Urinary bladder (tissue), 3 donors: ENCODE measurements at regions not wholly inside any gene's neighbourhood (a gene's known extent, or its start where the extent isn't known, plus 50 kb on each side); places are given as distances from the start of the nearest gene placed in this dataset.
A peak's percentile ranks its signal among the peaks of the same experiment; 100 is the strongest.

Experiments
- DNase-seq: peaks from one replicate; pipeline ENCODE4 v3.0.0-alpha.2; 2015; ENCODE audit errors: extremely low spot score
- H3K27ac ChIP-seq: one replicate; pipeline ENCODE4 v1.5.1; 2013; ENCODE audit warnings: low read depth, mild to moderate bottlenecking, moderate library complexity
- H3K36me3 ChIP-seq: one replicate; pipeline ENCODE4 v1.6.1; 2013; ENCODE audit warnings: mild to moderate bottlenecking, moderate library complexity; ENCODE audit not compliant: insufficient read depth
- H3K4me1 ChIP-seq: one replicate; pipeline ENCODE4 v1.6.1; 2013; ENCODE audit warnings: mild to moderate bottlenecking, moderate library complexity; ENCODE audit not compliant: insufficient read depth
- H3K4me3 ChIP-seq: one replicate; pipeline ENCODE4 v1.5.1; 2013; ENCODE audit warnings: low read depth, low read length
- WGBS: extraction: QIAGEN DNeasy Blood & Tissue Kit; methylation state at CpG from one replicate; pipeline ENCODE4 v1.1.7; 2013; 5-methylcytosine and 5-hydroxymethylcytosine counted together
- donor health status: healthy with polysubstance abuse.
- donor health status: healthy.

DNA sequence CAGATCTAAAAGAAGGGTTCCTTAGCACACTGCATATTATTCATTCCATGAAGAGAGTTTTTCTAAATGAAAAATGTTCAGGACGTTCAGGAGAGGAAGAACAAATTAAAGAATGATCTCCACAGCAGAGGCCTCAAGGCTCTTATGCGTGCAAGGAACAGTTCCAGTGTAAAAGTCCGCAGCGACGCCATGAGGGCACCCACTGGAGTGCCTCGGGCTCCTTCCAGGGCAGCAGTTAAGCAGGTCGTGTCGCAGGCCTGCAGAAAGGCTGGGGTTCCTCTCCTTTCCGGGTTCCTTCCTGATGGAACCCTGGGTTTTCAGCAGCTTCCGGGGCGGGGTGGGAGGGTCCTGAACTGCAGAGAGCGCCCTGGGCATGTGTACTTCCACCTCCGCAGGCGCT lies 87.1 kb upstream of the SELENOP start:
- 89% methylated on average over 14 of the region's 14 CpGs for WGBS
- Histone ChIP-seq H3K27ac (no peak overlapping the region), H3K4me1 (no peaks in the 10 kb centered on the region), H3K36me3 (no peaks in the 10 kb centered on the region), H3K4me3 (no peak overlapping the region)
- DNase-seq = no peak

DNA sequence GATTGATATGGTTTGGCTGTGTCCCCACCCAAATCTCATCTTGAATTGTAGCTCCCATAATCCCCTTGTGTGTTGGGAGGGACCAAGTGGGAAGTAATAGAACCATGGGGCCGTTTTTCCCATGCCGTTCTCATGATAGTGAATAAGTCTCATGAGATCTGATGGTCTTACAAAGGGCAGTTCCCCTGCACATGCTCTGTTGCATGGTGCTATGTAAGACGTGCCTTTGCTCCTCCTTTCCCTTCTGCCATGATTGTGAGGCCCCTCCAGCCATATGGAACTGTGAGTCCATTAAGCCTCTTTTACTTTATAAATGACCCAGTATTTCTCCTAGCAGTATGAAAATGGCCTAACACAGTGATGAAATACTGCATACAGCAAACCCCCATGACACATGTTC lies 84.8 kb upstream of the SELENOP start:
- H3K4me3 ChIP-seq = no peak overlapping the region
- no peak for DNase-seq
- H3K27ac ChIP-seq = no peak overlapping the region
- H3K36me3 ChIP-seq = no peaks in the 10 kb centered on the region
- 64% methylated on average over 3 of the region's 3 CpGs for WGBS
- H3K4me1 ChIP-seq = no peaks in the 10 kb centered on the region

DNA sequence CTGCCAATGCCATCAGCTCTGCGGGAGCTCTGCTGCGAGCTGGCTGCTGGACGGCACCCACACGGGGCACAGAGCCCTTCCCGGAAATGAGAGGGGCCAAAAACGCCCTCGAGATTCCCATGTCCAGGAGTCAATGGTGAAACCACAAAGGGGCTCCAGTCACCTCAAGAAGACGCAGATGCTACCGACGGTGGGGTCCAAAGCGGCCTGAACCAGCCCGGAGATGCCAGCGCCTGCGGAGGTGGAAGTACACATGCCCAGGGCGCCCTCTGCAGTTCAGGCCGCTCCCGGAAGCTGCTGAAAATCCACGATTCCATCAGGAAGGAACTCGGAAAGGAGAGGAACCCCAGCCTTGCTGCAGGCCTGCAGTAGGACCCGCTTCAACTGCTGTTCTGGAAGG lies 82.4 kb upstream of the SELENOP start:
- Histone ChIP-seq H3K4me1 (no peaks in the 10 kb centered on the region), H3K27ac (no peak overlapping the region), H3K4me3 (no peak overlapping the region), H3K36me3 (no peaks in the 10 kb centered on the region)
- 55% methylated on average over 20 of the region's 20 CpGs for WGBS
- no peak for DNase-seq

DNA sequence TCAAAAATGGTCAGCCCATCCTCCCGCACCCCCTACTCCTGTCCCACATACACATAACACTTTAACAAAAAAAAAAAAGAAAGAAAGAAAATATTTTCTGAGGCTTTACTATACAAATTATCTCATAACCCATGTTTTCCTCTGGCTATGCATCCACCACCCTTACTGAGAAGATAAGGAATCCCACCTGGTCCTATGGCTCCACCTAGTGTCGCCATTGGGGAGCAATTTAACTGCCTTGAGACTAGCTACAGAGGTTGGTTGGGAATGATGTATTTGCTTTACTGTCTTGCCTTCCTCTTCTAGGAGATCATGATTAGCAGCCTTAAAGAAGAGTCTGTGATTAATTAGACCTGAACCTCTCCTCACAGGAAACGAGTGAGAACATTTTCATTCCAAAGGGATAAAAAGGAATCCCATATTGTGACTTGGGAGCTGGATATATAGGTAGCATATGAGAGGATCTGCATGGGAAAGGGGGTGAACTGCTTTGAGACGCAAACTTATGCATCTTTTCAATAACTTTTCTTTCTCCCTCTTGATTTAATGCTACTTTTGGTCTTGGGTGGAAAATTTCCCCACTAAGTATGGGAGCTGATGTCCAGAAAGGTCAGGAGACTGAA lies 77.7 kb upstream of the SELENOP start:
- no peaks in the 10 kb centered on the region for H3K36me3 ChIP-seq
- no peaks in the 10 kb centered on the region for H3K4me1 ChIP-seq
- H3K27ac ChIP-seq = no peak overlapping the region
- peak; percentile 56 for DNase-seq
- no peak overlapping the region for H3K4me3 ChIP-seq
- WGBS = 26% methylated on average over 4 of the region's 4 CpGs

DNA sequence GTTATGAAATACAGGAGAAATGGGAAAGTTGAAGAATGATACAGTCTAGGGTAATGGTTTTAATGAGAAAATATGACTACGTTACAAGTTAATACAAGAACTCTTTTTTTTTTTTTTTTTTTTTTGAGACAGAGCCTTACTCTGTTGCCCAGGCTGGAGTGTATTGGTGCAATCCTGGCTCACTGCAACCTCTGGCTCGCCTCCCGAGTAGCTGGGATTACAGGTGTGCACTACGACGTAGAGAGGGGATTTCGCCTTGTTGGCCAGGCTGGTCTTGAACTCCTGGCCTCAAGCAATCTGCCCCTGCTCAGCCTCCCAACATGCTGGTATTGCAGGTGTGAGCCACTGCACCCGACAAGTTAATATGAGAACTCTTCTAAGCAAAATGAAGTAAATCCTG lies 77.1 kb upstream of the SELENOP start:
- no peak overlapping the region for H3K4me3 ChIP-seq
- WGBS = 73% methylated on average over 7 of the region's 7 CpGs
- no peaks in the 10 kb centered on the region for H3K4me1 ChIP-seq
- no peak overlapping the region for H3K27ac ChIP-seq
- no peaks in the 10 kb centered on the region for H3K36me3 ChIP-seq
- no peak for DNase-seq

DNA sequence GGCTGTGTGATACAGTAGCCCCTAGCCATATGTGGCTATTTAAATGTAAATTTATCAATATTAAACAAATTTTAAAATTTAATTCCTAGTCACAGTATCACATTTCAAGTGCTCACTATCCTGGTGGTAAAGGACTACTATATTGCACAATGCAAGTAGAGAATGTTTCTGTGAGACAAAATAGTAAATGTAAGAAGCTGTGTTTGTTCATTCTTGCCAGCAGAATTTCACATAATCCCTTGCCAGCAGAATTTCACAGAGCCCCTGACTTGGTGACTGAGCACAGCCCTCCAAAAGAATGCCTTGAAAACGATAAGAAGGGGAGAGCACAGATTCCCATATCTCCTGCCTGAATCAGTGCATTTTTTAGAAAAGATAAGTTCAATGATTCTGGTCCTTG lies 75.9 kb upstream of the SELENOP start:
- H3K4me1 ChIP-seq = no peaks in the 10 kb centered on the region
- H3K27ac ChIP-seq = no peak overlapping the region
- H3K4me3 ChIP-seq = no peak overlapping the region
- DNase-seq = no peak
- WGBS = 15% methylated on average over 1 of the region's 1 CpG
- H3K36me3 ChIP-seq = no peaks in the 10 kb centered on the region

DNA sequence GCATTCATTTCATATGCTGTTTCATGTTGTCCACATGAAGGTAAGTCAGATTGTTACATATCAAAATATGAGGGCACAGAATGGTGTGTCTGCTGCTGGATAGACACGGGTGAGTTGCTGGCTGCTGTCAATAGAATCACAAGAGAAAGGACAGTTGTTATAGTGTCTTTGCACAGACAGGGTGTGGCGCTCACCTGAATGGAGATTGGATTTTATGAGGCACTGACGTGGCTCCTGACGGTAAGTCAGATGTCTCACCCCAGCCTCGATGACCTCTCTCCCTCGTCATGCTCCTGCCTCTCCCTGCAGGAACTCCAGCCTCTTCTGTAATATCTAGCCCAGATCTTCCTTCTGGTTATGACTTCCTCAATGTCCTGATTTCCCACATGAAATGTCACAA lies 75.4 kb upstream of the SELENOP start:
- WGBS = 51% methylated on average over 6 of the region's 6 CpGs
- no peaks in the 10 kb centered on the region for H3K4me1 ChIP-seq
- no peak for DNase-seq

DNA sequence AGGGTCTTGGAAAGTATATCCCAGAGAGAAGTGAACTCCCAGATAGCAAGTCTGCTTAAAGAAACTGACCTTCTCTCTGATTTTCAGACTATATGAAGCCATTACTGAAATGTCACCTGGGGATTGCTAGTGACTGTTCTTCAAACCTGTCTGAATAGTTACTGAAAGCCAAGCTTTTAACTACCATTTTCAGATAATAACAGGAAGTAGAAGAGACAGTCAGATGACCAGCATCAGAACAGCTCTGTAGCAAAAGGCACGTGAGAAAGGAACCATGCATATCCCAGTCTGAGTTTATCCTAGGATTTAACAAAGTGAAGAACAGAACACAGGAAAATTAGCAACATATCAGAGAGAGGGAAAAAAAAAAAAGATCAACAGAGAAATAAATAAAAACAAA lies 74.9 kb upstream of the SELENOP start:
- no peaks in the 10 kb centered on the region for H3K4me1 ChIP-seq
- H3K27ac ChIP-seq = no peak overlapping the region
- no peaks in the 10 kb centered on the region for H3K36me3 ChIP-seq
- DNase-seq = no peak
- no peak overlapping the region for H3K4me3 ChIP-seq
- 64% methylated on average over 1 of the region's 1 CpG for WGBS

More for the DNA sequence above, 75.4 kb upstream of the SELENOP start:
- Histone ChIP-seq H3K4me3 (no peak overlapping the region), H3K36me3 (no peaks in the 10 kb centered on the region), H3K27ac (no peak overlapping the region)

DNA sequence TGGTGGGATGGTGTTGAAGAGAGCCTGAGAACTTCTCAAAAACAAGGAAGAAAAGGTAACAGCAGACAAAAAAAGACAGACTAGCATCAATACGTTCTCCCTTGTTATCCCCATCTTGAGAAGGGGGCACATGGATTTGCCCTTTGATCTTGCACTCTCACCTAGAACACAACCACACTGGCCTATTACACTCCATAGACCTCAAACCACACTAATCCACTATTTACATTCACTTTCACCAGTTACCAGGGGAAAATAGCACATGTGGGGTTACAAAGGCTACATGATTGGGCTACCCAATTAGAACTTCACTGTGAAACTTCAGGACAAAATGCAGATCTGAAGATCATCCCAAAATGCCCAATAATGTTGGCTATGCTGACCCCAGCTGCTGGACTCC lies 72.6 kb upstream of the SELENOP start:
- Histone ChIP-seq H3K27ac (no peak overlapping the region), H3K4me1 (no peaks in the 10 kb centered on the region), H3K4me3 (no peak overlapping the region), H3K36me3 (no peaks in the 10 kb centered on the region)
- DNase-seq = no peak
- 95% methylated on average over 1 of the region's 1 CpG for WGBS

DNA sequence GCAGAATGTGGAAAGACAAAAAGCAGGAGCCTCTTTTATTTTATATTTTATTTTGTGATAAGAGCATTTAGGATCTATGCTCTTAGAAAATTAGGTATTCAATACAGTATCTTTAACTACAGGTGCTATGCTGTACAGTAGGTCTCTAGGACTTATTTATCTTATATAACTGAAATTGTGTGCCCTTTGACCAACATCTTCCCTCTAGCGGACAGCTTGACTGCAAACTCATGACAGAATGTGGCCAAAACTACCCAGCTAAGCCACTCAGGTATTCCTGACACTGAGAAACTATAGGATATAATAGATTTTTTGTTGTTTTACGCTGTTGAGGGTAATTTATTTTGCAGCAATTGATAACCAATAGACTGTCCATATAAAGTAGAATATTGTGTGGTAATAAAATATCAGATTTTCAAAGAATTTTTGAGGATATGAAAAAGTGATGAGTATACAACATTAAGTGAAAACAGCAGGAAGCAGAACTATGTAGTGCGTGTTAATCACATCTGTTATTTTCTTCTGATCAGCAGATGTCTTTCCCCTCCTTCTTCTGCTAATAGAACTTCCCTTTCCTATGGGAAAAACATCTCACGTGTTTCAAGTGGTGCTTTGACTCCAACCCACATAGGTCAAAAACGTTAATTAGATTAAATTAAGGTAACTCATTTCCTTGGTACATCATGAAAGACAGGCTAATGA lies 69.9 kb upstream of the SELENOP start:
- H3K4me1 ChIP-seq = no peaks in the 10 kb centered on the region
- WGBS = 80% methylated on average over 5 of the region's 5 CpGs
- no peak overlapping the region for H3K4me3 ChIP-seq
- H3K36me3 ChIP-seq = no peaks in the 10 kb centered on the region
- DNase-seq = no peak
- peak overlapping the region; percentile 23 for H3K27ac ChIP-seq

DNA sequence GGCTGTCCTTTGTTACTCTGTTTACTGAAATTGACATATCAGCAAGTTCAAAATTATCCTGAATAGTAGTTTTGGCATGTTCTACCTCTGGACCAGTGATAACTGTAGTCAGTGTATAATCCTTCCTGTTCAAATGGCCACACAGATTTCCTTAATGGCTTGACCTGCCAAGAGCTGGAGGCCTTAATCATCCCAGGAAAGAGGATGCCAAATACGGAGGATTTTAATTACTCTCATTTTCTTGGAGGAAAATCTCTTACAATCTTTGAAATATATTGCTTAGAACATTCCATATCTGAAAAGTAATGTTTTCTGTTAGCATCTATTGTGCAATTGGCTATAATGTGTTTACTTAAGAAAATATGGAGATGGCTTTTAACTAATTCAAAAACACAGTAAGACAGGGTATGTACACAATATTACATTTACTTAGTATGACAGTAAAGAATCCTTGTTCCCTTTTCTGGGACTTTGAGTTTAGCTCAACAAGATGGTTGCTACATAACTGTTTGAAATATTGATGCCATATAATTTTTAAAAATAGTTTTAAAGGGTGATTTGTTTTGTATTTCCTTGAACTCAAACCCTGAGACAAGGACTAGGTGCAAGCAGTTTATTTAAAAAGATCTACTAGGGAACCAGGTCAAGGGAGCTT lies 68.9 kb upstream of the SELENOP start:
- no peak for DNase-seq
- no peak overlapping the region for H3K27ac ChIP-seq
- 31% methylated on average over 1 of the region's 1 CpG for WGBS

DNA sequence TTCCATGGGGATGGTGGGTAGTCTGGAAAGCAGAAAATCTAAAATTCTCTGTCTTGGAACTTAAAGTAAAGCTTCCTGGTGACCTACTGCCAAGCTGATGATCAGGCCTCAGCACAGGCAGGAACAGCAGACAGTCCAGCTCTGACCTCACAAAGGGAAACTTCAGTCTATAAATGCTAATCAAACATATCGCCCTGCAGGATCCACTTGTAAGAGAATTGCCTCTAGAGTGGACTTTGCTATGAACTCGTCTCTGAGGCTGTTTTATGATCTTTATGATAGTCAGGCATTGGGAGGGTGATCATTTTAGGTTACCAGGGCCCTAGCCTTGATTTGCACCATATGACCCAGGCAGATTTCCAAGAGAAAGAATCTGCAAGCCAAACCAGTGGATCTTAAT lies 67.6 kb upstream of the SELENOP start:
- H3K4me3 ChIP-seq = no peak overlapping the region
- 68% methylated on average over 2 of the region's 2 CpGs for WGBS
- H3K4me1 ChIP-seq = no peaks in the 10 kb centered on the region
- no peak overlapping the region for H3K27ac ChIP-seq
- no peak for DNase-seq
- no peaks in the 10 kb centered on the region for H3K36me3 ChIP-seq

More for the DNA sequence above, 68.9 kb upstream of the SELENOP start:
- no peaks in the 10 kb centered on the region for H3K4me1 ChIP-seq
- H3K4me3 ChIP-seq = no peak overlapping the region
- no peaks in the 10 kb centered on the region for H3K36me3 ChIP-seq

DNA sequence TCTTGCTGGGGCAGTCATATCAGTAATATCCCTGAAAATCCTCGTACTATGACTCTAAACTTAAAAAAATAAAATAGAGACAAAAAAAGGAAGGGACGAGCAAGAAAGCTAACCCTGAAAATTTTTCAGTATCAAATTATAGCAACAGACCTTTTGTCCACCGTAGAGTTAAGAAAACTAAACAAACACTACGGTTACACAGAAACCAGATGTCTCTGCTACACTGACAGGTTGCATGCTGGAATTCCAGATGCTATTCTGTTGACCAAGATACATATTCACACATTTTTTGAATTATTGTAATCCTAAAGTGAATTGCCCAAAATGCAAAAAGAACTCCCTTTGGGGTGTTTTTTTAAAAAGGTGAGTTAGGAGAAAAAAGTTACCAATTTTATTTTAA lies 66.9 kb upstream of the SELENOP start:
- Histone ChIP-seq H3K4me3 (no peak overlapping the region), H3K27ac (no peak overlapping the region), H3K36me3 (no peaks in the 10 kb centered on the region), H3K4me1 (no peaks in the 10 kb centered on the region)
- 54% methylated on average over 4 of the region's 4 CpGs for WGBS
- DNase-seq = no peak

DNA sequence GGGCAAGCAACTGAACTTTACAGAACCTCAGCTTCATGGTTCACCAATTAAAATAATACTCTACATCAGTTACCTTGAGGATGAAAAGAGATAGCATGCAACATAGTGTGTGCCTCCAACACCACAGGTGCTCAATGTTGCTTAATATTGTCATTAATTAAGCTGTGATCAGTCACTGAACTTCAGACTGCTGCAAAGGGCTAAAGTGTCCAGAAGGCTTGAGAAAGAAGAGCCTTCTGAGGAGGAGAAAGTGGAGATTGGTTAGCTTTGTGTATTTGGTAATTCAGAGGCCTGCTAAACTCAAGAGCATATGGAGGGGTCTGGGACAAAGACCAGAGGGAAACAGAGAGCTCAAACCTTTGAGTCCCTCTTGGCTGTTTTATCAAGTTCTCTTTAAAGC lies 66.3 kb upstream of the SELENOP start:
- Histone ChIP-seq H3K4me3 (no peak overlapping the region), H3K4me1 (no peaks in the 10 kb centered on the region), H3K27ac (no peak overlapping the region), H3K36me3 (no peaks in the 10 kb centered on the region)
- DNase-seq = no peak
